NCI-H2171 (cell line): ENCODE measurements at regions not wholly inside any gene's neighbourhood (a gene's known extent, or its start where the extent isn't known, plus 50 kb on each side); places are given as distances from the start of the nearest gene placed in this dataset.

Source experiments
- DNase-seq: peaks from one replicate; lab custom pipeline; 2025; lab: John Stamatoyannopoulos, UW

GRCh38 chr2:33873076-33873605, 274.0 kb upstream of the FAM98A start:
- no peak for DNase-seq

GRCh38 chr2:33859811-33860461, 260.8 kb upstream of the FAM98A start:
- DNase-seq = no peak

DNA sequence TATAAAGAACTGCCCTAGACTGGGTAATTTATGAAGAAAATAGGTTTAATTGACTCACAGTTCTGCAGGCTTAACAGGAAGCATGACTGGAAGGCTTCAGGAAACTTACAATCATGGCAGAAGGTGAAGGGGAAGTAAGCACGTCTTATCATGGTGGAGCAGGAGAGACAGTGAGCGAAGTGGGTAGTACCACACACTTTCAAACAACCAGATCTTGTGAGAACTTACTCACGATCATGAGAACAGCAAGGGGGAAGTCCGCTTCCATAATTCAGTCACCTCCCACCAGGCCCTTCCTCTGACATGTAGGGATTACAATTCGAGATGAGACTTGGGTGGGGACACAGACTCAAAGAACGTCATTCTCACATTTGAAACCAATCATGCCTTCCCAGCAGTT, 260.1 kb upstream of the FAM98A start:
- no peak for DNase-seq

DNA sequence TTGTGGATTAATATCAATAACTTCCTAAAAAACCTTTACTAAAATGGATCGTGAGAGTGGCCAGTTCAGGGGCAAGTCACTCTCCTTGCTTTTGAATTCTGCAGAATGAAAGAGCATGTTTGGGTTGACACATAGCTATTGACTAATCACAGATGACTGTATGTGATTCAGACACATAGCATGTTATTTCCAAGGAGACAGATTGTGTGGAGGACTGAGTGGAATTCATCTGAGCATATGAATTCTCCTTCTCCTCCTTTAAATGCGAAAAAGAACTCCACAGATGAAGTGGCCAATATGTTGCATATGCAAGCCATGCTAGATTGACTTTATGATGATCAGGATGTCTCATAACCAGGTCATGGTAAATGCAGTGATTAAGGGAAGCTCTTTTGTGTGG, 249.4 kb upstream of the FAM98A start:
- DNase-seq = no peak

GRCh38 chr2:33839791-33840190, 240.7 kb upstream of the FAM98A start:
- DNase-seq = no peak

DNA sequence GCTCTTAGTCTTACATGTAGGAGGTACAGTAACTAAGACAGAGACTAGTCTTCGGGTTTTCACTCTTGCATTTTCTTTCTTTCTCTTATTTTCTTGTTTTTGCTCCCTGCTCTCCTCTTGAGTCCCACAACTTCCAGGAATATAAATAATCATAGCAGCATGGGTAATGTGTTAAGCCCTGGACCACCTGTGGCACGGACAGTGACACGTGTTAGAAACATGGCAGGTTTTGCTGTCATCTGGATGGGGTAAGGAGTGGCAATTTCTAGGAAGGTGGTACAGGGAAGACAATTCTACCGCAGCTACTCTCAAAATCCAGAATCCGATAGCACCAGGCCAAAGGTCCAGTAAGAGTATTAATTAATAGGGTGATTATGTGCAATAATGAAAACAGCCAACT, 237.5 kb upstream of the FAM98A start:
- no peak for DNase-seq

DNA sequence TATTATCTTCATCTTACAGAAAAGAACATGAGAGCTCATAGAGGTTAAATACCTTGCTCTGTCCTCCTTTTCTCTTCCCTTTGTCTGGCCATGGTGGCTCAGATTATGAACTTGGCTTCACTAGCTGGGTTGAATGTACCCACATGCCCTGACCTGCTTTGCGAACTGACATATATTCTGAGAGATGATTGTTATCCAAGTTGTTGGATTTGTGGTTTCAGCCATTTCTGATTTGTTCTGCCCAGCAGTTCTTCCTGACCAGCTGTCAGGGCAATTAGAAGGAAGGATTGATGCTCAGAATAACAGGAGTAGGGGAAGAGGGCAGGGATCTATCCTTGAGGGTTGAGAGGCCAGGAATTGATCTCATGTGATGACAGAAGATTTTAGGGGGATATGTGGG, 236.8 kb upstream of the FAM98A start:
- DNase-seq = no peak

- DNase-seq = no peak
These were observed 223.9 kb upstream of the FAM98A start for GRCh38 chr2:33822964-33823363.

DNA sequence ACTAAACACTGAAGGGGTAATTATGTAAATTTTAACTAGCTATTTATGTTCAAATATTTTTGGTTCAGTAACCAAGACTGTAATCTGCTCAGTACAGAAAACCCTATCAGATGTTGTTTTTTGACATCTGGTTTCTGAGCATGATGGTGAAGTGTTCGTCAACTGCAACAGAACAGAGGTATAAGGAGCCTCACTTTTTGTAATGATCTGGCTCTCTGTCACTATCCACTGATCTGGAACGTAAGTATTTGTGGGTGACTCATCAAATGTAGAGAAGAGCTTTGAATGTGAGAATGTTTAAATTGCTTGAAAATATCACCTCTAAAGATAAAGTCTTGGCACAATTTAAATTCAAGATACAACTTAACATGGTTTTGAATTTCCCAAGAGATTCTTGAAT, 213.6 kb upstream of the FAM98A start:
- no peak for DNase-seq

- no peak for DNase-seq
These were observed 211.1 kb upstream of the FAM98A start for GRCh38 chr2:33810046-33810835.

DNA sequence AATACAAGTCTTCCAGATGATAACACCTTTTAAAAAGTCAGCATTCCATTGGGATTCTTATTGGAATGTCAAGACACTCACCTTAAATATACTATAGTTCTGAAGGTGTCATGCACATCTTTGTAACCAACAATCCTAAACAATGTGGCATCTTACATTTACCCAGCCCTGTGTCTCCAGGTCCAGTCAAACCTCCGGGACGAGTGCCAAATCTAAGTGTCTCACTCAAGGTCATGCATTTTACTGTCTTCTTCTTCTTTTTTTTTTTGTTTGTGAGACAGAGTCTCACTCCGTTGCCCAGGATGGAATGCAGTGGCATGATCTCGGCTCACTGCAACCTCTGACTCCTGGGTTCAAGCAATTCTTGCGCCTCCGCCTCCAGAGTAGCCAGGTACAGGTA, 206.9 kb upstream of the FAM98A start:
- DNase-seq = no peak

DNA sequence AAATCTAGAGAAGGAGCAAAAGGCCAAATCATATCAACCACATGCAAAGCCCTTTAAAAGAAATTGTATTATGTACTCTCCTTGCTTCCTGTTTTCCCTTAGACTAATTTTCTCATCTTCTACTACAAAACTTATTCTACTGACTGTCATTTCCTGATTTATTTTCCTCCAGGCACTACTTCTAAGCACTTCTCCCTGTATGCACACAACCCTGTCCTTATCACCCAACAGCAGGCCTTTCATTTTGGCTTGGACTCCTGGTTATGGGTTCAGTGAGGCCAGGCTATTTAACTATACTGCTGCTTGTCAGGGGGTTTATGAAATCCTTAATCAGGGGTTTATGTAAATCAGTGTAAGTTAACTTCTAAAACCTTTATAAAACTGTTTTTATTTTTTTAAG, 205.1 kb upstream of the FAM98A start:
- no peak for DNase-seq

DNA sequence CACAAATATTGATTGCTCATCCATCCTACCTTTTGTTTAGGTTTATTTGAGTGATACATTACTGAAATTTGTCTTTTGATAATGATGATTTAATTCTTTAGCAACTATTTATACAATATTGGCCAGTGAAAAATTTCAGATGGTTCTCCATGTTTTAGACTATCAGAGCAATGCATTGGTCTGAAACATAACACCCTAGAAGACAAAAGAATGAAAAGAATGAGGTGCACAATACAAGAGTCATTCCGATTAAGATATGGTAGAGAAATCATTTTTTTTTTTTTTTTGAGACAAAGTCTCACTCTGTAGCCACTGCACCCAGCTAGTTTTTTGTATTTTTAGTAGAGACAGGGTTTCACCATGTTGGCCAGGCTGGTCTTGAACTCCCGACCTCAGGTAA, 197.4 kb upstream of the FAM98A start:
- DNase-seq = no peak

- no peak for DNase-seq
These were observed 192.5 kb upstream of the FAM98A start for GRCh38 chr2:33791625-33792024.

GRCh38 chr2:33788044-33788443, 188.9 kb upstream of the FAM98A start:
- DNase-seq = no peak

- no peak for DNase-seq
These were observed 187.8 kb upstream of the FAM98A start for GRCh38 chr2:33786881-33787280.

GRCh38 chr2:33785201-33786106, 186.4 kb upstream of the FAM98A start:
- no peak for DNase-seq

GRCh38 chr2:33784488-33784887, 185.4 kb upstream of the FAM98A start:
- no peak for DNase-seq

DNA sequence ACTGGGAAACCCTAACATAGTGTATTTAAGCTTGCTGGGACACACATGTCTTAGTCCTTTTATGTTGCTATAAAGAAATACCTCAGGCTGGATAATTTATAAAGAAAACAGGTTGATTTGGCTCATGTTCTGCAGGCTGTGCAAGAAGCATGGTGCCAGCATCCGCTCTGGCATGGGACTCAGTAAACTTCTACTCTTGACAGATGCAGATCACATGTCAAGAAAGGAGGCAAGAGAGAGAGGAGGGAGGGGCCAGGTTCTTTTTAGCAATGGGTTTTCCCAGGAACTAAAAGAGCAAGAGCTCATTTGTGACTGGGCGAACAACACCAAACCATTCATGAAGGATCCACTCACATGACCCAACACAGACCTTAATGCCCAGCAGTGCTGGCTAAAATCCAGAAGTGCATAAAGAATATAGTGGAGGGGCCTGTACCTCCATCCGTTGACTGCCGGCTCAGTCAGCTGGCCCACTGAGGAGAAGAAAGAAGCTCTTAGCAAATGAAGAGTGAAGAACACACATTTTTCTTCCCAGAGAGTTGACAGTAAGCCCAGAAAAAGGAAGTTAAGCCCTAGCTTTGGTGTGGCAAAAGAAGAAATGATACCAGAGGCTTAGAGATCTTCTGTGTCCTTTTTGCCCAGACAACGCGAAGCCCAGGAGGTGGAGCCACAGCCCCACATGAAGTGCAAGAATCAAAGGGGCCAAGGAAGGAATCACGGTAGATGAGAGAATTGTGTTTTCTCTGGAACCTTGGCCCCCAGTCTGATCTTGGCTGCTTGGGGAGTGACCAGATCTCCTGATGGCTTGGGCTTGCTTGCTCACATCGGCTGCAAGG, 183.5 kb upstream of the FAM98A start:
- DNase-seq = no peak

DNA sequence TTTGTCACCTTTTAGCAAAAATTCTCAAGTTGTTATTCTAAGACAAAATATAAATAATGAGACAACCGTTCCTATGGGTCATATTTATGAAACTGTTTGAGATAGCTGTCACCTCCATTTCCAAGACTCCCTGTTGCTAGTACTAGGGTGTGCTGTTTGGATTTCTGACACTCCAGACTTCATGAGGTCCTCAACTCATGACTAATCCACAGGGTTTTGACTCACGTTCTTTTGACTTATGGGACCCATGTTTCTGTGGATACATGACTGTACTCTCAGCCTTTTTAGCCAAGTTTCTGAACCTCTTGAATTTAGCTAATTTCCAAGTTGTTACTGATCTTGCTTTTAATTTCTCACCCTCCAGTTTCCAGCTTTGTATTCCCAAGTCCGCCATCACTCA, 178.7 kb upstream of the FAM98A start:
- no peak for DNase-seq

GRCh38 chr2:33775306-33775705, 176.2 kb upstream of the FAM98A start:
- DNase-seq = no peak

GRCh38 chr2:33770023-33770422, 170.9 kb upstream of the FAM98A start:
- DNase-seq = no peak
